Prostate gland (tissue), 2 donors: ENCODE measurements at regions not wholly inside any gene's neighbourhood (a gene's known extent, or its start where the extent isn't known, plus 50 kb on each side); places are given as distances from the start of the nearest gene placed in this dataset.

Experiments used
- POLR2A ChIP-seq: fragments of 450-650 bp; IDR thresholded peaks from one replicate; pipeline ENCODE4 v1.6.1; 2016; ENCODE audit warnings: antibody characterized with exemption, mild to moderate bottlenecking
- TF ChIP-seq, protein P1 (sequence below), 4 experiments: fragments of 200-600 bp in 2 of 4; fragments of 450-650 bp in 2 of 4; sonication (generic) in 2 of 4; IDR thresholded peaks; 1 replicate in 3 of 4; 2 replicates in 1 of 4; pipeline ENCODE4 v1.5.1; 2016 to 2019; ENCODE audit warnings: antibody characterized with exemption in 4 of 4, mild to moderate bottlenecking in 2 of 4, moderate library complexity in 2 of 4

DNA sequence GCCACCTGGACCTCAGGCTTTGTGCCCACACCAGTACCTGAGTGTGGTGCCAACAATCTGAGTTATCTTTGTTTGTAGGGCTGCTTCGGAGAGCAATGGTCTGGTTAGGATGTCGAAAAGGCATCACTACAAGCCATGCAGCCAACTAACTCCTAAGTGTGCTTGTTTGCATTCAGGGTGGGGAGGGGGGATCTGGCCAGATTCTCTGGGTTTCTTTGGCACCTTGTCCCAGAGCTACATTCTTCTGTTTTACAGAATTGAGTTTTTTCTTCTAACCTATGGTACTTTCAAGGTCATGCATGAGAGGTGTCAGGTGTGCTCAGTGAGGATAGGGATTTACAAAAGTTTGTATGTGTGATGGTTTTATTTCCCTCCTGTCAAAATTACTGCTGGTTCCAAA is 391.4 kb upstream of the RARB start:
- no peak for TF ChIP-seq POLR2A
- TF ChIP-seq, protein P1, sequence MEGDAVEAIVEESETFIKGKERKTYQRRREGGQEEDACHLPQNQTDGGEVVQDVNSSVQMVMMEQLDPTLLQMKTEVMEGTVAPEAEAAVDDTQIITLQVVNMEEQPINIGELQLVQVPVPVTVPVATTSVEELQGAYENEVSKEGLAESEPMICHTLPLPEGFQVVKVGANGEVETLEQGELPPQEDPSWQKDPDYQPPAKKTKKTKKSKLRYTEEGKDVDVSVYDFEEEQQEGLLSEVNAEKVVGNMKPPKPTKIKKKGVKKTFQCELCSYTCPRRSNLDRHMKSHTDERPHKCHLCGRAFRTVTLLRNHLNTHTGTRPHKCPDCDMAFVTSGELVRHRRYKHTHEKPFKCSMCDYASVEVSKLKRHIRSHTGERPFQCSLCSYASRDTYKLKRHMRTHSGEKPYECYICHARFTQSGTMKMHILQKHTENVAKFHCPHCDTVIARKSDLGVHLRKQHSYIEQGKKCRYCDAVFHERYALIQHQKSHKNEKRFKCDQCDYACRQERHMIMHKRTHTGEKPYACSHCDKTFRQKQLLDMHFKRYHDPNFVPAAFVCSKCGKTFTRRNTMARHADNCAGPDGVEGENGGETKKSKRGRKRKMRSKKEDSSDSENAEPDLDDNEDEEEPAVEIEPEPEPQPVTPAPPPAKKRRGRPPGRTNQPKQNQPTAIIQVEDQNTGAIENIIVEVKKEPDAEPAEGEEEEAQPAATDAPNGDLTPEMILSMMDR (IDR thresholded peaks at IDR 0.05) = no peak
